HCT116 (cell line): ENCODE measurements at regions not wholly inside any gene's neighbourhood (a gene's known extent, or its start where the extent isn't known, plus 50 kb on each side); places are given as distances from the start of the nearest gene placed in this dataset.

Experiments
- ATAC-seq: fragments of 200-7000 bp; cut with Tn5 transposase; 2 replicates; pipeline ENCODE4 v1.9.1; 2020; ENCODE audit warnings: mild to moderate bottlenecking, moderate library complexity
- BruUV-seq: library from RNA; stranded (reverse); fragments of 400-500 nt; replicated peaks from 2 replicates; lab custom pipeline; 2021; lab: Mats Ljungman, UMichigan
- CTCF ChIA-PET: fragments of 300-600 bp; sonication (Branson Sonifier 250); formaldehyde crosslinking; loops from one replicate; lab custom pipeline; 2021; ENCODE audit warnings: antibody characterized with exemption; lab: Charles Lee
- POLR2A ChIA-PET: fragments of 300-600, 350-600 bp; sonication (Branson Sonifier 250); formaldehyde crosslinking; loops from one replicate; lab custom pipeline; 2021; ENCODE audit warnings: antibody characterized with exemption; lab: Charles Lee
- RAD21 ChIA-PET, 2 experiments: fragments of 300-600 bp; sonication (Branson Sonifier 250); formaldehyde crosslinking; loops; one replicate each; lab custom pipeline; 2023; ENCODE audit warnings: low total read pairs in 2 of 2; ENCODE audit not compliant: uncharacterized antibody in 2 of 2, unreplicated experiment in 2 of 2, low non-redundant PET in 1 of 2; lab: Charles Lee
- DNase-seq: peaks from one replicate; pipeline ENCODE4 v3.0.0-alpha.2; 2010; ENCODE audit warnings: low read depth, low spot score
- H2AFZ ChIP-seq: fragments of 200-600 bp; shearing (Covaris generic), sonication (generic); 2 replicates; pipeline ENCODE4 v1.6.1; 2017; ENCODE audit warnings: low read depth, mixed run types, mixed read lengths, antibody characterized with exemption, low read length; ENCODE audit not compliant: poor library complexity, severe bottlenecking
- H3K27ac ChIP-seq: 2 replicates; pipeline ENCODE4 v1.5.1; 2012; ENCODE audit warnings: low read depth, low read length
- H3K27me3 ChIP-seq: fragments of 200-600 bp; sonication (generic); 2 replicates; pipeline ENCODE4 v1.6.1; 2016; ENCODE audit warnings: mixed run types, low read length, mixed read lengths; ENCODE audit not compliant: insufficient read depth
- H3K36me3 ChIP-seq, 2 experiments: fragments of 200-500 bp in 1 of 2; fragments of 200-600 bp in 1 of 2; sonication (Bioruptor generic) in 1 of 2; sonication (generic) in 1 of 2; 2 replicates each; pipeline versions ENCODE4 v1.5.1 to v1.6.1; 2014 to 2016; ENCODE audit warnings: low read length in 2 of 2, inconsistent platforms in 1 of 2, mixed read lengths in 1 of 2, mixed run types in 1 of 2; ENCODE audit not compliant: insufficient read depth in 2 of 2, control insufficient read depth in 1 of 2
- H3K4me1 ChIP-seq, 2 experiments: fragments of 200-600 bp in 1 of 2; sonication (generic) in 1 of 2; 2 replicates each; pipeline versions ENCODE4 v1.5.1 to v1.6.1; 2012 to 2017; ENCODE audit warnings: low read length in 2 of 2, inconsistent platforms in 1 of 2, mild to moderate bottlenecking in 1 of 2, mixed read lengths in 1 of 2, mixed run types in 1 of 2, moderate library complexity in 1 of 2; ENCODE audit not compliant: insufficient read depth in 2 of 2, control insufficient read depth in 1 of 2
- H3K4me2 ChIP-seq: fragments of 200-600 bp; sonication (generic); 2 replicates; pipeline ENCODE4 v1.6.1; 2017; ENCODE audit warnings: mixed run types, low read length, mixed read lengths
- H3K4me3 ChIP-seq, 2 experiments: fragments of 200-600 bp in 1 of 2; sonication (generic) in 1 of 2; replicated peaks in 1 of 2; 2 replicates each; pipeline ENCODE4 v1.5.1; 2011 to 2016; ENCODE audit warnings: low read length in 2 of 2, control low read depth in 1 of 2, low read depth in 1 of 2, mild to moderate bottlenecking in 1 of 2, mixed read lengths in 1 of 2, mixed run types in 1 of 2
- H3K79me2 ChIP-seq: fragments of 200-600 bp; sonication (generic); 2 replicates; pipeline ENCODE4 v1.6.1; 2017; ENCODE audit warnings: mild to moderate bottlenecking, mixed run types, low read length, moderate library complexity, mixed read lengths; ENCODE audit not compliant: insufficient read depth
- H3K9ac ChIP-seq: fragments of 200-600 bp; sonication (generic); 2 replicates; pipeline ENCODE4 v1.6.1; 2016; ENCODE audit warnings: low read length, mixed read lengths
- H3K9me2 ChIP-seq: fragments of 200-600 bp; sonication (generic), shearing (Covaris generic); 2 replicates; pipeline ENCODE4 v1.6.1; 2017; ENCODE audit warnings: mixed run types, mild to moderate bottlenecking, moderate library complexity; ENCODE audit not compliant: insufficient read depth
- H3K9me3 ChIP-seq, 2 experiments: fragments of 200-500 bp in 1 of 2; fragments of 200-600 bp in 1 of 2; sonication (Bioruptor generic) in 1 of 2; sonication (generic) in 1 of 2; 2 replicates each; pipeline ENCODE4 v1.6.1; 2014 to 2017; ENCODE audit warnings: low read length in 2 of 2, mixed read lengths in 2 of 2, inconsistent platforms in 1 of 2, low read depth in 1 of 2, mild to moderate bottlenecking in 1 of 2, mixed run types in 1 of 2, moderate library complexity in 1 of 2; ENCODE audit not compliant: control insufficient read depth in 1 of 2, insufficient read depth in 1 of 2
- H4K20me1 ChIP-seq: fragments of 200-600 bp; sonication (generic), shearing (Covaris generic); 2 replicates; pipeline ENCODE4 v1.6.1; 2017; ENCODE audit warnings: mixed run types, mild to moderate bottlenecking, moderate library complexity; ENCODE audit not compliant: insufficient read depth
- CBX3 ChIP-seq: IDR thresholded peaks from 2 replicates; pipeline ENCODE4 v1.6.1; 2012; ENCODE audit warnings: low read depth
- EZH2phosphoT487 ChIP-seq: fragments of 200-600 bp; IDR thresholded peaks from 2 replicates; pipeline ENCODE4 v1.6.1; 2018; ENCODE audit warnings: antibody characterized with exemption, borderline replicate concordance
- SIN3A ChIP-seq: IDR thresholded peaks from 2 replicates; pipeline ENCODE4 v1.6.1; 2012; ENCODE audit warnings: low read depth
- SRF ChIP-seq: IDR thresholded peaks from 2 replicates; pipeline ENCODE4 v1.6.1; 2012; ENCODE audit warnings: low read depth
- intact Hi-C: fragments of 100-400 bp; cut with micrococcal nuclease; formaldehyde crosslinking; loops from 2 replicates; pipeline ENCODE4 v1.10.0; 2022
- TF ChIP-seq, protein P1 (sequence below): IDR thresholded peaks from 2 replicates; pipeline ENCODE4 v1.6.1; 2012
- TF ChIP-seq, protein P2 (sequence below): IDR thresholded peaks from 2 replicates; pipeline ENCODE4 v1.6.1; 2012; ENCODE audit warnings: low read depth

GRCh38 chr3:72077473-72078259 is 292.7 kb upstream of the PROK2 start:
- ATAC-seq = no peak
- ChIA-PET CTCF (no interaction called here), RAD21 (no interaction called here), POLR2A (no interaction called here)
- Histone ChIP-seq H3K4me1 (no peaks in the 10 kb centered on the region), H3K9ac (no peak overlapping the region), H3K9me2 (no peaks in the 10 kb centered on the region), H2AFZ (no peak overlapping the region), H4K20me1 (no peaks in the 10 kb centered on the region), H3K9me3 (0 out of 4 replicates have a peak, but pooled peaks cover 0 to 4% of the 10 kb centered on the region in 2 experiments), H3K79me2 (no peaks in the 10 kb centered on the region), H3K36me3 (no peaks in the 10 kb centered on the region), H3K27ac (no peak overlapping the region), H3K4me2 (no peak overlapping the region), H3K4me3 (no peak overlapping the region), H3K27me3 (0 out of 2 replicates have a peak, but pooled peaks cover 4% of the 10 kb centered on the region)
- intact Hi-C loops = no loop called here
- DNase-seq = no peak
- TF ChIP-seq EZH2phosphoT487 (no peak), CBX3 (no peak), SIN3A (no peak), SRF (no peak)
- TF ChIP-seq, protein P1, sequence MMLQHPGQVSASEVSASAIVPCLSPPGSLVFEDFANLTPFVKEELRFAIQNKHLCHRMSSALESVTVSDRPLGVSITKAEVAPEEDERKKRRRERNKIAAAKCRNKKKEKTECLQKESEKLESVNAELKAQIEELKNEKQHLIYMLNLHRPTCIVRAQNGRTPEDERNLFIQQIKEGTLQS = no peak
- TF ChIP-seq, protein P2, sequence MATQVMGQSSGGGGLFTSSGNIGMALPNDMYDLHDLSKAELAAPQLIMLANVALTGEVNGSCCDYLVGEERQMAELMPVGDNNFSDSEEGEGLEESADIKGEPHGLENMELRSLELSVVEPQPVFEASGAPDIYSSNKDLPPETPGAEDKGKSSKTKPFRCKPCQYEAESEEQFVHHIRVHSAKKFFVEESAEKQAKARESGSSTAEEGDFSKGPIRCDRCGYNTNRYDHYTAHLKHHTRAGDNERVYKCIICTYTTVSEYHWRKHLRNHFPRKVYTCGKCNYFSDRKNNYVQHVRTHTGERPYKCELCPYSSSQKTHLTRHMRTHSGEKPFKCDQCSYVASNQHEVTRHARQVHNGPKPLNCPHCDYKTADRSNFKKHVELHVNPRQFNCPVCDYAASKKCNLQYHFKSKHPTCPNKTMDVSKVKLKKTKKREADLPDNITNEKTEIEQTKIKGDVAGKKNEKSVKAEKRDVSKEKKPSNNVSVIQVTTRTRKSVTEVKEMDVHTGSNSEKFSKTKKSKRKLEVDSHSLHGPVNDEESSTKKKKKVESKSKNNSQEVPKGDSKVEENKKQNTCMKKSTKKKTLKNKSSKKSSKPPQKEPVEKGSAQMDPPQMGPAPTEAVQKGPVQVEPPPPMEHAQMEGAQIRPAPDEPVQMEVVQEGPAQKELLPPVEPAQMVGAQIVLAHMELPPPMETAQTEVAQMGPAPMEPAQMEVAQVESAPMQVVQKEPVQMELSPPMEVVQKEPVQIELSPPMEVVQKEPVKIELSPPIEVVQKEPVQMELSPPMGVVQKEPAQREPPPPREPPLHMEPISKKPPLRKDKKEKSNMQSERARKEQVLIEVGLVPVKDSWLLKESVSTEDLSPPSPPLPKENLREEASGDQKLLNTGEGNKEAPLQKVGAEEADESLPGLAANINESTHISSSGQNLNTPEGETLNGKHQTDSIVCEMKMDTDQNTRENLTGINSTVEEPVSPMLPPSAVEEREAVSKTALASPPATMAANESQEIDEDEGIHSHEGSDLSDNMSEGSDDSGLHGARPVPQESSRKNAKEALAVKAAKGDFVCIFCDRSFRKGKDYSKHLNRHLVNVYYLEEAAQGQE = no peak
- BruUV-seq = no TSS peak
